Astrocyte (in vitro differentiated cells and primary cell): ENCODE measurements at regions not wholly inside any gene's neighbourhood (a gene's known extent, or its start where the extent isn't known, plus 50 kb on each side); places are given as distances from the start of the nearest gene placed in this dataset.

ENCODE experiments used
- DNase-seq: peaks from one replicate; pipeline ENCODE4 v3.0.0-alpha.2; 2010; ENCODE audit warnings: low read depth
- FAIRE-seq: peaks from 2 replicates; lab custom pipeline; 2011; peaks lifted over from hg19 to GRCh38; lab: Jason Lieb, UNC
- H2AFZ ChIP-seq: 2 replicates; pipeline ENCODE4 v1.6.0; 2012; ENCODE audit warnings: low read depth, low read length, inconsistent platforms
- H3K27ac ChIP-seq: 2 replicates; pipeline ENCODE4 v1.5.1; 2011; ENCODE audit warnings: low read depth, low read length, inconsistent platforms
- H3K27me3 ChIP-seq: 2 replicates; pipeline ENCODE4 v1.6.0; 2011; ENCODE audit warnings: low read length, inconsistent platforms; ENCODE audit not compliant: insufficient read depth
- H3K36me3 ChIP-seq: 2 replicates; pipeline ENCODE4 v1.5.1; 2011; ENCODE audit warnings: low read length, inconsistent platforms; ENCODE audit not compliant: insufficient read depth
- H3K4me1 ChIP-seq: 2 replicates; pipeline ENCODE4 v1.5.1; 2011; ENCODE audit warnings: low read length, inconsistent platforms; ENCODE audit not compliant: insufficient read depth
- H3K4me2 ChIP-seq: 2 replicates; pipeline ENCODE4 v1.6.0; 2012; ENCODE audit warnings: low read length, inconsistent platforms
- H3K4me3 ChIP-seq: 2 replicates; pipeline ENCODE4 v1.5.1; 2011; ENCODE audit warnings: low read depth, mild to moderate bottlenecking, low read length, inconsistent platforms; ENCODE audit not compliant: insufficient read depth
- H3K79me2 ChIP-seq: 2 replicates; pipeline ENCODE4 v1.6.0; 2012; ENCODE audit warnings: mild to moderate bottlenecking, low read length, inconsistent platforms; ENCODE audit not compliant: insufficient read depth
- H3K9ac ChIP-seq: 2 replicates; pipeline ENCODE4 v1.6.0; 2012; ENCODE audit warnings: mild to moderate bottlenecking, low read length, inconsistent platforms
- H3K9me3 ChIP-seq: 2 replicates; pipeline ENCODE4 v1.5.1; 2012; ENCODE audit warnings: low read depth, mild to moderate bottlenecking, low read length, inconsistent platforms; ENCODE audit not compliant: insufficient read depth
- H4K20me1 ChIP-seq: 2 replicates; pipeline ENCODE4 v1.6.0; 2012; ENCODE audit warnings: low read length, inconsistent platforms; ENCODE audit not compliant: insufficient read depth
- H3K27ac Mint-ChIP-seq: one replicate; pipeline ENCODE4 v1.8.0; 2021; ENCODE audit warnings: mild to moderate bottlenecking, mixed read lengths; ENCODE audit not compliant: unreplicated experiment
- H3K27me3 Mint-ChIP-seq: one replicate; pipeline ENCODE4 v1.8.0; 2021; ENCODE audit warnings: low read depth, mixed read lengths; ENCODE audit not compliant: unreplicated experiment
- H3K36me3 Mint-ChIP-seq: one replicate; pipeline ENCODE4 v1.8.0; 2021; ENCODE audit warnings: low read depth, mixed read lengths; ENCODE audit not compliant: unreplicated experiment
- H3K4me1 Mint-ChIP-seq: one replicate; pipeline ENCODE4 v1.8.0; 2021; ENCODE audit warnings: low read depth, mixed read lengths; ENCODE audit not compliant: unreplicated experiment
- H3K4me3 Mint-ChIP-seq: one replicate; pipeline ENCODE4 v1.8.0; 2021; ENCODE audit warnings: mild to moderate bottlenecking, moderate library complexity, mixed read lengths; ENCODE audit not compliant: unreplicated experiment
- H3K9me3 Mint-ChIP-seq: one replicate; pipeline ENCODE4 v1.8.0; 2021; ENCODE audit warnings: mild to moderate bottlenecking, mixed read lengths; ENCODE audit not compliant: unreplicated experiment
- EZH2 ChIP-seq: IDR thresholded peaks from 2 replicates; pipeline ENCODE4 v1.6.1; 2012; ENCODE audit warnings: mild to moderate bottlenecking, low read length, inconsistent platforms; ENCODE audit not compliant: insufficient read depth
- TF ChIP-seq, protein P1 (sequence below): IDR thresholded peaks from 2 replicates; pipeline ENCODE4 v1.5.1; 2011; ENCODE audit warnings: low read depth, mild to moderate bottlenecking, inconsistent platforms, low read length, moderate library complexity; ENCODE audit not compliant: insufficient read depth

DNA sequence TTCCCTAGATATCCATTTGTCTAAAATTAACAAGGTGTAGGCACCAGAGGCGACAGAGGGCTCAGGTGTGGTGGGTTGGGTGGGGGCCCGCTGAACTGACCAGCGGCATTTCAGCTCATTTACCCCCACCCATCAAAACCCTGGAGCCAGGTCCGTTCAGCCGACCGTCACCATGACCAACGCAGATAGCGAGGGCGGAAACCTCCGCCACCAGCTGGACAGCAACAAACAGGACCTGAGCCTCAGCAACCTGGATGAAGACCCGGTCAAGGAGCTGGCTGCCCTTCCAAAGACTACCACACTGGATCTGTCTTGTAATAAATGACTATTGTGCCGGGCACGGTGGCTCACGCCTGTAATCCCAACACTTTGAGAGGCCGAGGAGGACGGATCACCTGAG is 120.8 kb upstream of the LGSN start:
- Histone ChIP-seq H3K27ac (no peak overlapping the region), H4K20me1 (no peaks in the 10 kb centered on the region), H3K9me3 (no peaks in the 10 kb centered on the region), H2AFZ (no peak overlapping the region), H3K9ac (no peak overlapping the region), H3K4me1 (no peaks in the 10 kb centered on the region), H3K79me2 (no peaks in the 10 kb centered on the region), H3K36me3 (no peaks in the 10 kb centered on the region), H3K27me3 (no peaks in the 10 kb centered on the region), H3K4me3 (no peak overlapping the region), H3K4me2 (no peak overlapping the region)
- TF ChIP-seq EZH2, result no peak
- TF ChIP-seq, protein P1, sequence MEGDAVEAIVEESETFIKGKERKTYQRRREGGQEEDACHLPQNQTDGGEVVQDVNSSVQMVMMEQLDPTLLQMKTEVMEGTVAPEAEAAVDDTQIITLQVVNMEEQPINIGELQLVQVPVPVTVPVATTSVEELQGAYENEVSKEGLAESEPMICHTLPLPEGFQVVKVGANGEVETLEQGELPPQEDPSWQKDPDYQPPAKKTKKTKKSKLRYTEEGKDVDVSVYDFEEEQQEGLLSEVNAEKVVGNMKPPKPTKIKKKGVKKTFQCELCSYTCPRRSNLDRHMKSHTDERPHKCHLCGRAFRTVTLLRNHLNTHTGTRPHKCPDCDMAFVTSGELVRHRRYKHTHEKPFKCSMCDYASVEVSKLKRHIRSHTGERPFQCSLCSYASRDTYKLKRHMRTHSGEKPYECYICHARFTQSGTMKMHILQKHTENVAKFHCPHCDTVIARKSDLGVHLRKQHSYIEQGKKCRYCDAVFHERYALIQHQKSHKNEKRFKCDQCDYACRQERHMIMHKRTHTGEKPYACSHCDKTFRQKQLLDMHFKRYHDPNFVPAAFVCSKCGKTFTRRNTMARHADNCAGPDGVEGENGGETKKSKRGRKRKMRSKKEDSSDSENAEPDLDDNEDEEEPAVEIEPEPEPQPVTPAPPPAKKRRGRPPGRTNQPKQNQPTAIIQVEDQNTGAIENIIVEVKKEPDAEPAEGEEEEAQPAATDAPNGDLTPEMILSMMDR, result no peak
- FAIRE-seq, result no peak
- peak overlapping the region; percentile 34 for H3K27ac Mint-ChIP-seq
- H3K4me3 Mint-ChIP-seq, result no peak overlapping the region
- H3K4me1 Mint-ChIP-seq, result no peaks in the 10 kb centered on the region
- H3K27me3 Mint-ChIP-seq, result peaks cover 3% of the 10 kb centered on the region
- H3K36me3 Mint-ChIP-seq, result no peaks in the 10 kb centered on the region
- peaks cover 7% of the 10 kb centered on the region for H3K9me3 Mint-ChIP-seq
- no peak for DNase-seq

GRCh38 chr6:63441266-63441956 is 121.6 kb upstream of the LGSN start:
- Mint-ChIP-seq H3K27me3 (peaks cover under 1% of the 10 kb centered on the region), H3K4me3 (no peak overlapping the region), H3K36me3 (no peaks in the 10 kb centered on the region), H3K9me3 (peaks cover 7% of the 10 kb centered on the region), H3K4me1 (no peaks in the 10 kb centered on the region), H3K27ac (no peak overlapping the region)
- Histone ChIP-seq H3K4me1 (no peaks in the 10 kb centered on the region), H3K36me3 (no peaks in the 10 kb centered on the region), H3K4me3 (no peak overlapping the region), H3K79me2 (no peaks in the 10 kb centered on the region), H3K4me2 (no peak overlapping the region), H4K20me1 (no peaks in the 10 kb centered on the region), H3K27ac (no peak overlapping the region), H2AFZ (no peak overlapping the region), H3K9me3 (no peaks in the 10 kb centered on the region), H3K9ac (no peak overlapping the region), H3K27me3 (no peaks in the 10 kb centered on the region)
- no peak for FAIRE-seq
- DNase-seq, result no peak
- TF ChIP-seq EZH2, result no peak
- TF ChIP-seq, protein P1, result no peak

DNA sequence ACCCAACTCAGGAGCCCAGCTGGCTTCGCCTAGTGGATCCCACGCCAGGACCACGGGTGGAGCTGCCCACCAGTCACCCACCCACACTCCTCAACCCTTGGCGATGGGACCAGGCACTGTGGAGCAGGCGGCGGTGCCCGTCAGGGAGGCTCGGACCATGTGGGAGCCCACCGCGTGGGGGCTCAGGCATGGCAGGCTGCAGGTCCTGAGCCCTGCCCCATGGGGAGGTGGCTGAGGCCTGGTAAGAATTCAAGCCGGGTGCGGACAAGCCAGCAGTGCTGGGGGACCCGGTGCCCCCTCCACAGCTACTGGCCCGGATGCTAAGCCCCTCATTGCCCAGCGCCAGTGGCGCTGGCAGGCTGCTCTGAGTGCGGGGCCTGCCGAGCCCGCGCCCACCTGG is 123.1 kb upstream of the LGSN start:
- H3K36me3 ChIP-seq, result no peaks in the 10 kb centered on the region
- H3K9ac ChIP-seq, result no peak overlapping the region
- H3K79me2 ChIP-seq, result no peaks in the 10 kb centered on the region
- no peak overlapping the region for H3K4me3 Mint-ChIP-seq
- no peaks in the 10 kb centered on the region for H4K20me1 ChIP-seq
- no peak overlapping the region for H3K4me3 ChIP-seq
- H3K4me1 ChIP-seq, result no peaks in the 10 kb centered on the region
- TF ChIP-seq EZH2, result no peak
- TF ChIP-seq, protein P1, result no peak
- DNase-seq (no peak), FAIRE-seq (no peak)
- no peak overlapping the region for H2AFZ ChIP-seq
- no peaks in the 10 kb centered on the region for H3K27me3 ChIP-seq
- H3K27me3 Mint-ChIP-seq, result no peaks in the 10 kb centered on the region
- no peaks in the 10 kb centered on the region for H3K9me3 ChIP-seq
- no peak overlapping the region for H3K27ac Mint-ChIP-seq
- no peak overlapping the region for H3K4me2 ChIP-seq
- peaks cover 7% of the 10 kb centered on the region for H3K9me3 Mint-ChIP-seq
- H3K27ac ChIP-seq, result no peak overlapping the region
- no peaks in the 10 kb centered on the region for H3K36me3 Mint-ChIP-seq
- no peaks in the 10 kb centered on the region for H3K4me1 Mint-ChIP-seq
